AG04450 (cell line): ENCODE measurements at regions not wholly inside any gene's neighbourhood (a gene's known extent, or its start where the extent isn't known, plus 50 kb on each side); places are given as distances from the start of the nearest gene placed in this dataset.
A peak's percentile ranks its signal among the peaks of the same experiment; 100 is the strongest.

Experiments
- CTCF ChIA-PET: fragments of 300-600, 350-600 bp; formaldehyde crosslinking; extraction: SDS; loops from one replicate; lab custom pipeline; 2022; ENCODE audit warnings: antibody characterized with exemption, inconsistent platforms; lab: Charles Lee
- POLR2A ChIA-PET: fragments of 350-600 bp; formaldehyde crosslinking; extraction: SDS; loops from one replicate; lab custom pipeline; 2021; ENCODE audit warnings: antibody characterized with exemption, inconsistent platforms; lab: Yijun Ruan, JAX
- DNase-seq: peaks from one replicate; pipeline ENCODE4 v3.0.0-alpha.2; 2011; ENCODE audit warnings: low read depth, low spot score
- H3K27ac ChIP-seq: one replicate; pipeline ENCODE4 v1.5.1; 2012; ENCODE audit warnings: low read depth, low read length, control low read depth
- H3K27me3 ChIP-seq: one replicate; pipeline ENCODE4 v1.6.0; 2012; ENCODE audit warnings: low read length; ENCODE audit not compliant: control insufficient read depth, insufficient read depth
- H3K4me3 ChIP-seq: 2 replicates; pipeline ENCODE4 v1.5.1; 2011; ENCODE audit warnings: mild to moderate bottlenecking, low read depth, low read length, control low read depth
- H3K9me3 ChIP-seq: 2 replicates; pipeline ENCODE4 v1.5.1; 2012; ENCODE audit warnings: low read length; ENCODE audit not compliant: control insufficient read depth, insufficient read depth
- CTCF ChIP-seq: IDR thresholded peaks from 2 replicates; pipeline ENCODE4 v1.5.1; 2011; ENCODE audit warnings: low read depth, low read length, control low read depth, inconsistent platforms

- Histone ChIP-seq H3K27ac (no peak overlapping the region), H3K27me3 (no peaks in the 10 kb centered on the region), H3K9me3 (no peaks in the 10 kb centered on the region), H3K4me3 (no peak overlapping the region)
- ChIA-PET POLR2A (no interaction called here), CTCF (no interaction called here)
- no peak for TF ChIP-seq CTCF
- DNase-seq: no peak
Observed at GRCh38 chr3:103977417-103977816, 1389.3 kb upstream of the ALCAM start.

- Histone ChIP-seq H3K9me3 (no peaks in the 10 kb centered on the region), H3K4me3 (no peak overlapping the region), H3K27ac (no peak overlapping the region), H3K27me3 (no peaks in the 10 kb centered on the region)
- peak; percentile 48 for TF ChIP-seq CTCF
- POLR2A ChIA-PET: no interaction called here
- CTCF ChIA-PET: interaction anchor here (0.6 to 1.1 kb wide), 7 partner anchors 15 to 1678 kb away, joined by 3 to 6 read pairs (median 3); no protein-coding TSS in a partner anchor
- DNase-seq: no peak
Observed at GRCh38 chr3:103991461-103992115, 1375.1 kb upstream of the ALCAM start.

- TF ChIP-seq CTCF: no peak
- ChIA-PET POLR2A (no interaction called here), CTCF (interaction anchor here (1.1 kb wide), 1 partner anchor 16 kb away, joined by 7 read pairs; no protein-coding TSS in a partner anchor)
- Histone ChIP-seq H3K9me3 (no peaks in the 10 kb centered on the region), H3K27ac (no peak overlapping the region), H3K27me3 (no peaks in the 10 kb centered on the region), H3K4me3 (no peak overlapping the region)
- DNase-seq: no peak
Observed at GRCh38 chr3:103992469-103992868, 1374.2 kb upstream of the ALCAM start.

- ChIA-PET POLR2A (no interaction called here), CTCF (no interaction called here)
- H3K27me3 ChIP-seq: no peaks in the 10 kb centered on the region
- no peak overlapping the region for H3K27ac ChIP-seq
- TF ChIP-seq CTCF: no peak
- H3K4me3 ChIP-seq: no peak overlapping the region
- H3K9me3 ChIP-seq: no peaks in the 10 kb centered on the region
- DNase-seq: no peak
Observed at GRCh38 chr3:104004956-104005355, 1361.8 kb upstream of the ALCAM start.

GRCh38 chr3:104005815-104006214 is 1360.9 kb upstream of the ALCAM start:
- Histone ChIP-seq H3K27me3 (no peaks in the 10 kb centered on the region), H3K4me3 (no peak overlapping the region), H3K9me3 (no peaks in the 10 kb centered on the region), H3K27ac (no peak overlapping the region)
- DNase-seq: no peak
- no peak for TF ChIP-seq CTCF
- CTCF ChIA-PET: no interaction called here
- POLR2A ChIA-PET: no interaction called here
